DOHH2 (cell line): ENCODE measurements at regions not wholly inside any gene's neighbourhood (a gene's known extent, or its start where the extent isn't known, plus 50 kb on each side); places are given as distances from the start of the nearest gene placed in this dataset.

Source experiments
- H3F3A ChIP-seq: fragments of 200-600 bp; sonication (generic), shearing (Covaris generic); 2 replicates; pipeline ENCODE4 v1.6.0; 2016; ENCODE audit warnings: antibody characterized with exemption, mild to moderate bottlenecking; ENCODE audit not compliant: control insufficient read depth, insufficient read depth
- H3K27ac ChIP-seq: fragments of 200-600 bp; sonication (generic); 2 replicates; pipeline ENCODE4 v1.5.1; 2014; ENCODE audit warnings: low read depth, mild to moderate bottlenecking, low read length, moderate library complexity
- H3K27me3 ChIP-seq: fragments of 200-600 bp; sonication (generic); 2 replicates; pipeline ENCODE4 v1.6.1; 2014; ENCODE audit warnings: mild to moderate bottlenecking, low read length, mixed read lengths; ENCODE audit not compliant: control insufficient read depth
- H3K36me3 ChIP-seq: fragments of 200-600 bp; sonication (generic); 2 replicates; pipeline ENCODE4 v1.6.1; 2014; ENCODE audit warnings: mild to moderate bottlenecking, low read length, moderate library complexity, mixed read lengths; ENCODE audit not compliant: control insufficient read depth
- H3K4me1 ChIP-seq: fragments of 200-600 bp; sonication (generic); 2 replicates; pipeline ENCODE4 v1.6.1; 2014; ENCODE audit warnings: mild to moderate bottlenecking, low read length, mixed read lengths; ENCODE audit not compliant: control insufficient read depth
- H3K4me2 ChIP-seq: fragments of 200-600 bp; sonication (generic); 2 replicates; pipeline ENCODE4 v1.6.0; 2014; ENCODE audit warnings: mild to moderate bottlenecking, low read length, moderate library complexity
- H3K4me3 ChIP-seq: fragments of 200-600 bp; sonication (generic); 2 replicates; pipeline ENCODE4 v1.5.1; 2014; ENCODE audit warnings: mild to moderate bottlenecking, low read length, mixed read lengths
- H3K79me2 ChIP-seq: fragments of 200-600 bp; sonication (generic); 2 replicates; pipeline ENCODE4 v1.6.1; 2014; ENCODE audit warnings: mild to moderate bottlenecking, low read length, mixed read lengths; ENCODE audit not compliant: control insufficient read depth
- H3K9me2 ChIP-seq: fragments of 200-600 bp; sonication (generic); replicated peaks from 2 replicates; pipeline ENCODE4 v1.6.1; 2014; ENCODE audit warnings: mild to moderate bottlenecking, low read length, mixed read lengths; ENCODE audit not compliant: control insufficient read depth
- H3K9me3 ChIP-seq: fragments of 200-600 bp; sonication (generic); 2 replicates; pipeline ENCODE4 v1.6.1; 2014; ENCODE audit warnings: antibody characterized with exemption, low read length, mixed read lengths; ENCODE audit not compliant: control insufficient read depth, insufficient read depth
- H4K20me1 ChIP-seq: fragments of 200-600 bp; sonication (generic); 2 replicates; pipeline ENCODE4 v1.6.0; 2014; ENCODE audit warnings: low read depth, mild to moderate bottlenecking, antibody characterized with exemption, low read length, moderate library complexity; ENCODE audit not compliant: control insufficient read depth, insufficient read depth
- CTCF ChIP-seq: fragments of 200-600 bp; sonication (generic); IDR thresholded peaks from one replicate; pipeline ENCODE4 v1.5.1; 2014; ENCODE audit warnings: antibody characterized with exemption, mild to moderate bottlenecking, low read depth, low read length; ENCODE audit not compliant: poor library complexity, severe bottlenecking
- EZH2phosphoT487 ChIP-seq: fragments of 200-600 bp; sonication (generic); IDR thresholded peaks from 2 replicates; pipeline ENCODE4 v1.6.1; 2017; ENCODE audit warnings: borderline replicate concordance, mild to moderate bottlenecking, antibody characterized with exemption, low read length, moderate library complexity, mixed read lengths

- Histone ChIP-seq H3K4me2 (no peak overlapping the region), H3K4me3 (no peak overlapping the region), H3F3A (peaks cover 8% of the 10 kb centered on the region), H4K20me1 (no peaks in the 10 kb centered on the region), H3K27me3 (no peaks in the 10 kb centered on the region), H3K27ac (no peak overlapping the region), H3K79me2 (no peaks in the 10 kb centered on the region), H3K4me1 (no peaks in the 10 kb centered on the region), H3K9me3 (no peaks in the 10 kb centered on the region), H3K9me2 (no peaks in the 10 kb centered on the region), H3K36me3 (no peaks in the 10 kb centered on the region)
- TF ChIP-seq CTCF (no peak), EZH2phosphoT487 (no peak)
Observed at GRCh38 chr4:60122820-60123219, 1077.3 kb upstream of the ADGRL3 start.

- H3K4me2 ChIP-seq, result no peak overlapping the region
- no peaks in the 10 kb centered on the region for H3K36me3 ChIP-seq
- H3K79me2 ChIP-seq, result no peaks in the 10 kb centered on the region
- no peaks in the 10 kb centered on the region for H3K9me3 ChIP-seq
- TF ChIP-seq CTCF, result no peak
- TF ChIP-seq EZH2phosphoT487, result no peak
- no peaks in the 10 kb centered on the region for H3K27me3 ChIP-seq
- no peaks in the 10 kb centered on the region for H4K20me1 ChIP-seq
- H3K9me2 ChIP-seq, result no peaks in the 10 kb centered on the region
- H3F3A ChIP-seq, result no peaks in the 10 kb centered on the region
- no peak overlapping the region for H3K27ac ChIP-seq
- no peaks in the 10 kb centered on the region for H3K4me1 ChIP-seq
- H3K4me3 ChIP-seq, result no peak overlapping the region
Observed at GRCh38 chr4:60128888-60129287, 1071.2 kb upstream of the ADGRL3 start.

DNA sequence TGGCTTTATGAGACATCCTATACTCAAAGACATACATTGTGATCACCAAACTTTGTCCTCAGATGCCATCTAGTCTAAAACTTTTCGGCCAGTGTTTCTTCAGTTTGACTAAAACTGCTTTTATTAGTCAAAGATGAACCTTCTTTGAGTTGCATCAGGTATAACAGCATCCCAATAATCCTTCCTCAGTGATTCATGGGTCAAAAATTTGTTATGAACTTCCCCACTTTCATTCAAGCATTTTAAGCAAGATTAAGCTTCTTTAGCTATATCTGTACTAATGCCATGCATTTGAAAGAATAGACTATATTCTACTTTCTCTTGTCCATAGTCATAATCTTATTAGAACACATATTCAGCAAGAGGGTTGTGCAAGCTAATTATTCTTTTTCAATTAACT is 1070.4 kb upstream of the ADGRL3 start:
- H3K9me3 ChIP-seq, result no peaks in the 10 kb centered on the region

More for the DNA sequence above, 1070.4 kb upstream of the ADGRL3 start:
- Histone ChIP-seq H3K79me2 (no peaks in the 10 kb centered on the region), H3K9me2 (no peaks in the 10 kb centered on the region), H3K27ac (no peak overlapping the region), H3K4me2 (no peak overlapping the region), H4K20me1 (no peaks in the 10 kb centered on the region), H3K27me3 (no peaks in the 10 kb centered on the region), H3K4me3 (no peak overlapping the region), H3K4me1 (no peaks in the 10 kb centered on the region), H3F3A (no peaks in the 10 kb centered on the region), H3K36me3 (no peaks in the 10 kb centered on the region)
- TF ChIP-seq CTCF, result no peak
- TF ChIP-seq EZH2phosphoT487, result no peak
